NCI-H226 (cell line): ENCODE measurements at regions not wholly inside any gene's neighbourhood (a gene's known extent, or its start where the extent isn't known, plus 50 kb on each side); places are given as distances from the start of the nearest gene placed in this dataset.

Experiments
- DNase-seq: peaks from one replicate; pipeline ENCODE4 v3.0.0-alpha.2; 2015

GRCh38 chr6:84459401-84459800 lies 232.0 kb upstream of the CEP162 start:
- DNase-seq = no peak

GRCh38 chr6:84458271-84458670 lies 230.8 kb upstream of the CEP162 start:
- DNase-seq = no peak

GRCh38 chr6:84457276-84457675 lies 229.8 kb upstream of the CEP162 start:
- DNase-seq = no peak

- DNase-seq = no peak
Measured at GRCh38 chr6:84456803-84457202, 229.4 kb upstream of the CEP162 start.

GRCh38 chr6:84455511-84456029 lies 228.1 kb upstream of the CEP162 start:
- DNase-seq = peak; percentile 71

GRCh38 chr6:84453499-84453898 lies 226.1 kb upstream of the CEP162 start:
- no peak for DNase-seq

GRCh38 chr6:84450018-84450417 lies 222.6 kb upstream of the CEP162 start:
- DNase-seq = no peak

- DNase-seq = no peak
Measured at GRCh38 chr6:84449220-84449619, 221.8 kb upstream of the CEP162 start.

- no peak for DNase-seq
Measured at GRCh38 chr6:84448331-84448730, 220.9 kb upstream of the CEP162 start.

- no peak for DNase-seq
Measured at GRCh38 chr6:84447651-84448050, 220.2 kb upstream of the CEP162 start.

- no peak for DNase-seq
Measured at GRCh38 chr6:84445068-84445467, 217.6 kb upstream of the CEP162 start.

GRCh38 chr6:84442208-84442607 lies 214.8 kb upstream of the CEP162 start:
- no peak for DNase-seq

GRCh38 chr6:84441456-84441855 lies 214.0 kb upstream of the CEP162 start:
- DNase-seq = no peak

GRCh38 chr6:84434550-84434949 lies 207.1 kb upstream of the CEP162 start:
- no peak for DNase-seq

- peak; percentile 27 for DNase-seq
Measured at GRCh38 chr6:84432619-84433018, 205.2 kb upstream of the CEP162 start.

GRCh38 chr6:84428300-84428907 lies 201.0 kb upstream of the CEP162 start:
- peak; percentile 10 for DNase-seq

GRCh38 chr6:84425971-84426705 lies 198.7 kb upstream of the CEP162 start:
- no peak for DNase-seq

- no peak for DNase-seq
Measured at GRCh38 chr6:84424956-84425355, 197.5 kb upstream of the CEP162 start.

- DNase-seq = no peak
Measured at GRCh38 chr6:84422380-84422968, 195.0 kb upstream of the CEP162 start.

- no peak for DNase-seq
Measured at GRCh38 chr6:84421031-84421430, 193.6 kb upstream of the CEP162 start.

GRCh38 chr6:84417260-84417659 lies 189.8 kb upstream of the CEP162 start:
- DNase-seq = no peak

- no peak for DNase-seq
Measured at GRCh38 chr6:84416043-84416657, 188.7 kb upstream of the CEP162 start.

- no peak for DNase-seq
Measured at GRCh38 chr6:84415517-84415916, 188.1 kb upstream of the CEP162 start.

- DNase-seq = no peak
Measured at GRCh38 chr6:84415068-84415467, 187.6 kb upstream of the CEP162 start.
